NCI-H226 (cell line): ENCODE measurements at regions not wholly inside any gene's neighbourhood (a gene's known extent, or its start where the extent isn't known, plus 50 kb on each side); places are given as distances from the start of the nearest gene placed in this dataset.

Experiments used
- DNase-seq: peaks from one replicate; pipeline ENCODE4 v3.0.0-alpha.2; 2015

DNA sequence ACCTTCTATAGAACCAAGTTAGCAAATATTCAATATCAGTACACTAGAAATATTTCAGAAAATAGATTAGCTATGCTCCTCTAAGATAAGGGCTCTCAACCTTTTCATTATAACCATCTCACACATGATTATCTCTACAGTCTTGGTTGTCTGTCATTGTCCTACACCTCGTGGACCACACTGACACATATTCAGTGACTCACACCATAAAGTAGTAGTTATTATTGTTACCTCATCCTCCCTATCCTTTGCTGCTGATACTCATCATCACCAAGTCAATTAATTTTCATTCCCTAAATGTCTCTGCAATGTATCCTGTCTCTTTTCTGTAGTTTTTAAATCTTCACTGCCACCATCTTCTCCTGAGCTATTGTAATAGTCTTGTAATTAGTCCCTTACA lies 1309.2 kb upstream of the C9orf72 start:
- DNase-seq: no peak

GRCh38 chr9:28883234-28883633 lies 1310.0 kb upstream of the C9orf72 start:
- DNase-seq: no peak

DNA sequence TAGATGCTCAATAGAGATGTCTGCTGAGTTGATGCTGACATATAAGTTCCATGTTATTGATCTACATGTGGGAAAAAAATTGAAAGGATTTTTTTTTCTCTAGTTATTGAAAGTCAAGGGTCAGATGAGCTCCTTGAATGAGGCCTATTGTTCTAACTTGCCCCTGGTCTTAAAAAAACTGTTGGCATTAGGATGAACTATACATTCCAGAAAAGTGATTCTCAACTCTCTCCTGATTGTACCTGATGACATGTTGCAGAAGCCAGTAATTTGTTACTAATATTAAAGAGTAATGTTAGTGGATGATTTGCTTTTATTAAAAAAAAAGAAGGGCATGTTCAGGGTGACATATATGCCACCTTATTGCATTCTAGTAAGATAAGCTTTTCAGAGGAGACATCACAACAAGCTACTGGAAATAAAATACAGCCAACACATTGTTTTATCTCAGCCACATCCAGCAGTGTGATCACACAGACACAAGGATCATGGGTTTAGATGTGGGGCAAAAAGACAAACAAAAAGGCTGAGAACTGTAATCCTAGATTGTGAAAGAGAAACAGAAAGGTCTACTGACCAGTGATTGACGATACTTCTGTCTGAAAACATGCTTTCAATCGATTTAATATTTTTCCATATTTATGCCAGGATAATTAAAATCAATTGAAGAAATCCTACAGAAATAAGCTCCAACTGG lies 1314.1 kb upstream of the C9orf72 start:
- no peak for DNase-seq

- DNase-seq: no peak
These were observed 1315.5 kb upstream of the C9orf72 start for GRCh38 chr9:28888806-28889205.

- DNase-seq: no peak
These were observed 1319.3 kb upstream of the C9orf72 start for GRCh38 chr9:28892538-28892937.

GRCh38 chr9:28899267-28899666 lies 1326.0 kb upstream of the C9orf72 start:
- no peak for DNase-seq

- no peak for DNase-seq
These were observed 1326.6 kb upstream of the C9orf72 start for GRCh38 chr9:28899926-28900325.

- DNase-seq: no peak
These were observed 1327.1 kb upstream of the C9orf72 start for GRCh38 chr9:28900406-28900805.

GRCh38 chr9:28909526-28909925 lies 1336.2 kb upstream of the C9orf72 start:
- DNase-seq: no peak

- no peak for DNase-seq
These were observed 1339.3 kb upstream of the C9orf72 start for GRCh38 chr9:28912621-28913020.

- DNase-seq: no peak
These were observed 1342.1 kb upstream of the C9orf72 start for GRCh38 chr9:28915202-28915930.

GRCh38 chr9:28916348-28916747 lies 1343.1 kb upstream of the C9orf72 start:
- DNase-seq: no peak

DNA sequence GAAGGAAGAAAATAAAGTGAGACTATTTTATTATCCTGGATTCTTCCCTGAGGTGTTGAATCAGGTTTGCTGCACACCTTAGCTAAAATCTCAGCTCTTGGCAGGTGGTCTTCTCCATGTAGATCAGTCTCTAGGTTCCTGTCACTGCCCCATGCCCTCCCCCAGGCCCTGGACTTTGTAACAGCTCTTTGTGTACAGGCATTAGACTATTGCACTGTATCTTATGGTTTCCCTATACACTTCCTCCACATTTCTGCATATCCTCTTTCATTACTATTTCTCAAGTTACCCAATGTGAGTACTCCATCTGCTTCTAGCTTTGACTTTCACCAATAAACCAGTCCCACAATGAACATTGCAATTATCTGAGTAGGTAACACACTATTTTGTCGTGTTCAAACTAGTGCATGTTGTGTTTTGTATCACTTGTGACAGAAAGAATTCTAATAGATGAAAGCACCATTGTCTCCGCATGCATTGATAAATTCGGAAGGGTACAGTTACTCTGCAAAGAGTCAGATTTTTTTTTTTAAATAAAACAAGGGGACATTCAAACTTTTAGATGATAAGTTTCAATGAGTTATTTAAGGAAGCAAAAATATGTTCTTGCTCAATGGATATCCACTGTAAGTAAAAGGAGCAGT lies 1348.7 kb upstream of the C9orf72 start:
- no peak for DNase-seq

DNA sequence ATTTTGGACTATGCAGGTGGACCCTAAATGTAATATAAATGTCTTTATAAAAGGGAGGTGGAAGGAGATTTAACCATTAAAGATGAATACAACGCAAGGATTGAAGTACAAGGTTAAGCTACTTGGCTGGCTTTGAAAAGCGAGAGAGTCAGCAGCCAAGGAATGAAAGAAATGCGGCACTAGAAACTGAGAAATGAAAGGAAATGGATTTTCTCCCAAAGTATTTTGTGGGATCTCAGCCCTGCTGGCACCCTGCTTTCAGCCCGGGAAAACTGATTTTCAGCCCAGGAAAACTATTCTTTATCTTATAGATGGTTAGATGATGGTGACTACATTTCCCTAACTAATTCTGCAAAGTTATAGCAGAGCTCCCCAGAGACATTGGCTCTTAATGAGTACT lies 1349.6 kb upstream of the C9orf72 start:
- DNase-seq: no peak

GRCh38 chr9:28923351-28923750 lies 1350.1 kb upstream of the C9orf72 start:
- DNase-seq: no peak

DNA sequence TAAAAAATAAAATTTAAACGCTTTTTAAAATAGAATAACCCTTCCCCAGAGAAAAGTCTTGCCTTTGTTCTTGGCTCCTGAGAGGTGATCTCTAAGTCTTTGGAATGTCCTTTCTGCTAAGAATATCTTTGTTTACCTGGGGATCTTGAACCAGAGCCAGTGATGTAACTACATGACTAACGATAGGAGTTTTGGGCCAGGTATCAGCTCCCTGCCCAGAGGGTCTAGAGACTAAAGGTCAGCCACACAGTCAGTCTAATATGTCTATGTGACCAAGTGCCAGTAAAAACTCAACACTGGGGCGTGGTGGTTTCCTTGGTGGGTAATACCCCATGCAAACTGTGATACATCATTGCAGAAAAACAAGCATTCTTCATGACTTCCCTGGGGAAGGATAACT lies 1351.9 kb upstream of the C9orf72 start:
- DNase-seq: no peak

DNA sequence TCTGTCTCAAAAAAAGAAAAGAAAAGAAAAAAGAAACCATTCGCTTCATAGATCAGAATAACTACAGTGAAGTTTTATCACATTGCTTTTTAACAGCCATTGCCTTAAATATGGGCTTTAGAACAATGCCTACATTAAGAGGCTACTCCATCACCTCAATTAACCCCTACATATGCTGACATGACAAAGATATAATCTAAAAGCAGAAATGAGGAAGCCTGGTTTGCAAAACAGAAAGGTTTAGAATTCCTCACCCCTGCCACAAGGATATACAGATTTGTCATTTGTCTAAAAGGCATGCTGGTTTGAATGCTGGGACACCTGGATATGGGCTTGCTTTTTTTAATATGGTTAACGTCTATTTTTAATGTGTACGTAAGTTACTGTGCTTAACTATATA lies 1353.0 kb upstream of the C9orf72 start:
- no peak for DNase-seq

- no peak for DNase-seq
These were observed 1354.4 kb upstream of the C9orf72 start for GRCh38 chr9:28927691-28928090.

- no peak for DNase-seq
These were observed 1356.2 kb upstream of the C9orf72 start for GRCh38 chr9:28929433-28929832.

DNA sequence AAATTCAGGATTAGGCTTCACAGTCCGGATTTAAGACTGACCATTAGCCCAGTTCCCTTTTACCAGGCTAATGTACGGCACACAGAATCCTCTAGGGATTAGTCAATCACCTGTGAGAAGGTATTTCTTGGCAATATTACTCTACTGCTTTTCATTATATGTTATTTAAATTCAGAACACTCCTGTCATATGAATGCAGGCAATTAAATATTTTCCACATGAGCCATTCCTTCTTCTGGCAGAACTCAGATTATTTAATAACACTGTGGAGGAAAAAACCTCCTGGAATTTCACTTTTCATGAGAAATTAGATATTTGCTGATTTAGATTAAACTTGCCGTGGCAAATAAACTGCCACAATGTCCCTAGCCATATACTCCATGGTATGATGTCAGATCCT lies 1357.5 kb upstream of the C9orf72 start:
- DNase-seq: no peak

DNA sequence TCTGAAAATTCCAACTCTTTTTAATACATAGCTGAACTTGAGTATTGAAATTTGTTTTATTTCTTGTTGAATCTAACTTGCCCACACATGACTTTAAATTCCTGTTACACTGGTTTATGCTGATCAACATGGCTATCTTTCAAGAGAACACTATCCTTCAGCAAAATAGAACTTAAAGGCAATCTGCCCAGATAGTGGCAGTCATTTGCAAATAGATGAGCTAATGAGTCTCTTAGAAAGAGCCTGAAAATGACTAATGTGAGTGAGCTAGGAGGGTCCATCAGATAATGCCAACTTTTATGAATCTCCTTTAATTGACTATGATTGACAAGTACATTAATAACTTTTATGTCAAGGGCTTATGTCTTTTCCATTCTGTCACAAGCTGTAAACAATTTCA lies 1360.8 kb upstream of the C9orf72 start:
- DNase-seq: no peak

GRCh38 chr9:28938981-28939380 lies 1365.7 kb upstream of the C9orf72 start:
- no peak for DNase-seq

DNA sequence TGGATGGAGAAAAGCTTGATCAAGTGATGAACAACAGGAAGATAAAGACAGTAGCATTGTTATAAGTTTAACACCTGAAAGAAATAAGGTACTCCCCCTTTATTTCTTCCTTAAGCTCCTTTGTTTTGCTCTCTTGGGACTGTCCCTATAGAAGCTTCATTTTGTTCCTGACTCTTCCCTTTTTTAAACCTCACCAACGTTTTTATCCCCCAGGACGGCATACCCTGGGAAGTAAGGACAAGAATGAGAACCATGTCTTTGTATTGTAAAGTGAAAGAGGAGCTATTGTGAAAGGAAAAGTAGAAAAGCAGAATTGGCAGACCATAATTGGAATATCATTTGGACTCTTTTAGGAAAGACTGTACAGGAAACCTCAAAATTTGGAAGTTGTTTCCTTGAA lies 1368.6 kb upstream of the C9orf72 start:
- no peak for DNase-seq

GRCh38 chr9:28942941-28943340 lies 1369.7 kb upstream of the C9orf72 start:
- no peak for DNase-seq
